OCI-LY1 (cell line): ENCODE measurements at regions not wholly inside any gene's neighbourhood (a gene's known extent, or its start where the extent isn't known, plus 50 kb on each side); places are given as distances from the start of the nearest gene placed in this dataset.

Experiments used
- H2AFZ ChIP-seq: fragments of 200-600 bp; sonication (generic), shearing (Covaris generic); 2 replicates; pipeline ENCODE4 v1.6.0; 2014; ENCODE audit warnings: antibody characterized with exemption, mild to moderate bottlenecking, low read length
- H3F3A ChIP-seq: fragments of 200-600 bp; sonication (generic), shearing (Covaris generic); 2 replicates; pipeline ENCODE4 v1.6.0; 2014; ENCODE audit warnings: mild to moderate bottlenecking, antibody characterized with exemption, low read length, moderate library complexity; ENCODE audit not compliant: insufficient read depth
- H3K27ac ChIP-seq: fragments of 200-600 bp; sonication (generic); 2 replicates; pipeline ENCODE4 v1.5.1; 2014; ENCODE audit warnings: low read length, mixed run types, mild to moderate bottlenecking, low read depth; ENCODE audit not compliant: poor library complexity, severe bottlenecking
- H3K27me3 ChIP-seq: fragments of 200-600 bp; sonication (generic); 2 replicates; pipeline ENCODE4 v1.6.0; 2014; ENCODE audit warnings: antibody characterized with exemption, mild to moderate bottlenecking, low read length, moderate library complexity; ENCODE audit not compliant: insufficient read depth
- H3K36me3 ChIP-seq: fragments of 200-600 bp; sonication (generic); 2 replicates; pipeline ENCODE4 v1.6.1; 2014; ENCODE audit warnings: mild to moderate bottlenecking, antibody characterized with exemption, low read length, moderate library complexity, mixed read lengths; ENCODE audit not compliant: insufficient read depth
- H3K4me1 ChIP-seq: fragments of 200-600 bp; sonication (generic); 2 replicates; pipeline ENCODE4 v1.5.1; 2014; ENCODE audit warnings: mild to moderate bottlenecking, low read length, moderate library complexity; ENCODE audit not compliant: insufficient read depth, severe bottlenecking
- H3K4me2 ChIP-seq: fragments of 200-600 bp; sonication (generic), shearing (Covaris generic); 2 replicates; pipeline ENCODE4 v1.6.1; 2014; ENCODE audit warnings: low read length
- H3K4me3 ChIP-seq: fragments of 200-600 bp; sonication (generic); 2 replicates; pipeline ENCODE4 v1.5.1; 2014; ENCODE audit warnings: low read length, low read depth, mild to moderate bottlenecking, mixed read lengths; ENCODE audit not compliant: poor library complexity, severe bottlenecking
- H3K79me2 ChIP-seq: fragments of 200-600 bp; shearing (Covaris generic); 2 replicates; pipeline ENCODE4 v1.6.1; 2016; ENCODE audit warnings: mixed run types, low read length, mixed read lengths; ENCODE audit not compliant: insufficient read depth
- H3K9ac ChIP-seq: fragments of 200-600 bp; sonication (generic), shearing (Covaris generic); 2 replicates; pipeline ENCODE4 v1.6.1; 2014; ENCODE audit warnings: mild to moderate bottlenecking, low read length, mixed read lengths
- H3K9me2 ChIP-seq: fragments of 200-600 bp; sonication (generic), shearing (Covaris generic); 2 replicates; pipeline ENCODE4 v1.6.1; 2014; ENCODE audit warnings: low read depth, mild to moderate bottlenecking, low read length, mixed read lengths
- H3K9me3 ChIP-seq: fragments of 200-600 bp; shearing (Covaris generic); 2 replicates; pipeline ENCODE4 v1.6.1; 2014; ENCODE audit warnings: low read length, mixed read lengths
- H4K20me1 ChIP-seq: fragments of 200-600 bp; sonication (generic), shearing (Covaris generic); 2 replicates; pipeline ENCODE4 v1.6.0; 2016; ENCODE audit warnings: mild to moderate bottlenecking, low read length; ENCODE audit not compliant: insufficient read depth
- CTCF ChIP-seq: fragments of 200-600 bp; sonication (generic), shearing (Covaris generic); IDR thresholded peaks from 2 replicates; pipeline ENCODE4 v1.5.1; 2017; ENCODE audit warnings: mild to moderate bottlenecking, antibody characterized with exemption, low read length, moderate library complexity, mixed read lengths
- EZH2 ChIP-seq: fragments of 200-600 bp; sonication (generic), shearing (Covaris generic); IDR thresholded peaks from 2 replicates; pipeline ENCODE4 v1.8.0; 2017; ENCODE audit warnings: borderline replicate concordance, mixed run types, mild to moderate bottlenecking, antibody characterized with exemption, low read length, moderate library complexity, mixed read lengths

GRCh38 chrX:475926-476723, 89.4 kb upstream of the PPP2R3B start:
- Histone ChIP-seq H3K9me2 (no peaks in the 10 kb centered on the region), H3K4me3 (no peak overlapping the region), H3K4me1 (no peaks in the 10 kb centered on the region), H3F3A (no peaks in the 10 kb centered on the region), H3K36me3 (no peaks in the 10 kb centered on the region), H3K27me3 (no peaks in the 10 kb centered on the region), H3K4me2 (no peak overlapping the region), H2AFZ (no peak overlapping the region), H3K9me3 (no peaks in the 10 kb centered on the region), H3K27ac (no peak overlapping the region), H3K9ac (no peak overlapping the region), H4K20me1 (no peaks in the 10 kb centered on the region), H3K79me2 (no peaks in the 10 kb centered on the region)
- no peak for TF ChIP-seq CTCF
- TF ChIP-seq EZH2, result no peak

GRCh38 chrX:476724-477075, 90.0 kb upstream of the PPP2R3B start:
- Histone ChIP-seq H3K36me3 (no peaks in the 10 kb centered on the region), H3K79me2 (no peaks in the 10 kb centered on the region), H3K27me3 (no peaks in the 10 kb centered on the region), H3K4me1 (no peaks in the 10 kb centered on the region), H3K9ac (no peak overlapping the region), H3K9me3 (no peaks in the 10 kb centered on the region), H3K4me2 (no peak overlapping the region), H3F3A (no peaks in the 10 kb centered on the region), H3K27ac (no peak overlapping the region), H2AFZ (no peak overlapping the region), H4K20me1 (no peaks in the 10 kb centered on the region), H3K9me2 (no peaks in the 10 kb centered on the region), H3K4me3 (no peak overlapping the region)
- TF ChIP-seq CTCF (no peak), EZH2 (no peak)

- Histone ChIP-seq H3K79me2 (no peaks in the 10 kb centered on the region), H3K4me3 (no peak overlapping the region), H3K9me3 (no peaks in the 10 kb centered on the region), H3K9ac (no peak overlapping the region), H2AFZ (no peak overlapping the region), H3K27me3 (no peaks in the 10 kb centered on the region), H3K4me2 (no peak overlapping the region), H3F3A (no peaks in the 10 kb centered on the region), H3K27ac (no peak overlapping the region), H4K20me1 (no peaks in the 10 kb centered on the region), H3K4me1 (no peaks in the 10 kb centered on the region), H3K9me2 (no peaks in the 10 kb centered on the region), H3K36me3 (no peaks in the 10 kb centered on the region)
- TF ChIP-seq EZH2 (no peak), CTCF (no peak)
These were observed 90.8 kb upstream of the PPP2R3B start for GRCh38 chrX:477441-478012.
